Muscle of leg (tissue), 3 donors: ENCODE measurements at regions not wholly inside any gene's neighbourhood (a gene's known extent, or its start where the extent isn't known, plus 50 kb on each side); places are given as distances from the start of the nearest gene placed in this dataset.
A peak's percentile ranks its signal among the peaks of the same experiment; 100 is the strongest.

Source experiments
- DNase-seq: peaks from one replicate; pipeline ENCODE4 v3.0.0; 2013
- H3K27ac ChIP-seq: one replicate; pipeline ENCODE4 v1.5.1; 2013; ENCODE audit warnings: mild to moderate bottlenecking, low read length, control low read depth
- H3K27me3 ChIP-seq: one replicate; pipeline ENCODE4 v1.6.1; 2013; ENCODE audit warnings: low read length; ENCODE audit not compliant: control insufficient read depth, insufficient read depth
- H3K36me3 ChIP-seq: one replicate; pipeline ENCODE4 v1.6.1; 2013; ENCODE audit warnings: low read length; ENCODE audit not compliant: control insufficient read depth, insufficient read depth
- H3K4me1 ChIP-seq: one replicate; pipeline ENCODE4 v1.6.1; 2013; ENCODE audit warnings: low read length; ENCODE audit not compliant: control insufficient read depth, insufficient read depth
- H3K4me3 ChIP-seq: one replicate; pipeline ENCODE4 v1.5.1; 2013; ENCODE audit warnings: low read length, control low read depth
- H3K9me3 ChIP-seq: replicated peaks from 2 replicates; pipeline ENCODE4 v1.6.1; 2013; ENCODE audit warnings: low read depth, low read length; ENCODE audit not compliant: control insufficient read depth
- WGBS: methylation state at CpG from one replicate; pipeline ENCODE4 v1.1.5; 2013; ENCODE audit warnings: missing lambda C conversion rate; ENCODE audit not compliant: insufficient coverage; 5-methylcytosine and 5-hydroxymethylcytosine counted together

- peak; percentile 49 for DNase-seq
- no peaks in the 10 kb centered on the region for H3K4me1 ChIP-seq
- H3K4me3 ChIP-seq: no peak overlapping the region
- no peaks in the 10 kb centered on the region for H3K9me3 ChIP-seq
- H3K36me3 ChIP-seq: no peaks in the 10 kb centered on the region
- no peaks in the 10 kb centered on the region for H3K27me3 ChIP-seq
- H3K27ac ChIP-seq: no peak overlapping the region
- no CpG with 5 or more reads among the region's 3 CpGs for WGBS
Observed at GRCh38 chr9:18159254-18159653, 314.7 kb upstream of the ADAMTSL1 start.

GRCh38 chr9:18163146-18163545 is 310.8 kb upstream of the ADAMTSL1 start:
- Histone ChIP-seq H3K27me3 (no peaks in the 10 kb centered on the region), H3K4me3 (no peak overlapping the region), H3K36me3 (no peaks in the 10 kb centered on the region), H3K4me1 (no peaks in the 10 kb centered on the region), H3K9me3 (no peaks in the 10 kb centered on the region), H3K27ac (no peak overlapping the region)
- no CpG with 5 or more reads among the region's 1 CpG for WGBS
- no peak for DNase-seq

- no peaks in the 10 kb centered on the region for H3K27me3 ChIP-seq
- H3K36me3 ChIP-seq: no peaks in the 10 kb centered on the region
- H3K9me3 ChIP-seq: no peaks in the 10 kb centered on the region
- H3K27ac ChIP-seq: no peak overlapping the region
- no peak overlapping the region for H3K4me3 ChIP-seq
- no CpG with 5 or more reads among the region's 1 CpG for WGBS
- DNase-seq: no peak
- H3K4me1 ChIP-seq: no peaks in the 10 kb centered on the region
Observed at GRCh38 chr9:18167733-18168132, 306.2 kb upstream of the ADAMTSL1 start.

- no peak overlapping the region for H3K4me3 ChIP-seq
- WGBS: 90% methylated on average over 2 of the region's 4 CpGs
- no peak overlapping the region for H3K27ac ChIP-seq
- no peaks in the 10 kb centered on the region for H3K9me3 ChIP-seq
- H3K36me3 ChIP-seq: no peaks in the 10 kb centered on the region
- DNase-seq: no peak
- no peaks in the 10 kb centered on the region for H3K4me1 ChIP-seq
- no peaks in the 10 kb centered on the region for H3K27me3 ChIP-seq
Observed at GRCh38 chr9:18173923-18174322, 300.0 kb upstream of the ADAMTSL1 start.

GRCh38 chr9:18182636-18183035 is 291.3 kb upstream of the ADAMTSL1 start:
- DNase-seq: no peak
- WGBS: no CpG with 5 or more reads among the region's 3 CpGs

GRCh38 chr9:18183974-18184373 is 290.0 kb upstream of the ADAMTSL1 start:
- no peak for DNase-seq
- H3K27me3 ChIP-seq: no peaks in the 10 kb centered on the region
- no CpG with 5 or more reads among the region's 3 CpGs for WGBS
- H3K4me3 ChIP-seq: no peak overlapping the region
- H3K36me3 ChIP-seq: no peaks in the 10 kb centered on the region
- no peak overlapping the region for H3K27ac ChIP-seq
- peaks cover 3% of the 10 kb centered on the region for H3K4me1 ChIP-seq
- H3K9me3 ChIP-seq: no peaks in the 10 kb centered on the region

More at GRCh38 chr9:18182636-18183035, 291.3 kb upstream of the ADAMTSL1 start:
- Histone ChIP-seq H3K36me3 (no peaks in the 10 kb centered on the region), H3K4me3 (no peak overlapping the region), H3K4me1 (no peaks in the 10 kb centered on the region), H3K27me3 (no peaks in the 10 kb centered on the region), H3K9me3 (no peaks in the 10 kb centered on the region), H3K27ac (no peak overlapping the region)

- Histone ChIP-seq H3K4me1 (peaks cover 3% of the 10 kb centered on the region), H3K27me3 (no peaks in the 10 kb centered on the region), H3K27ac (no peak overlapping the region), H3K36me3 (no peaks in the 10 kb centered on the region), H3K9me3 (no peaks in the 10 kb centered on the region), H3K4me3 (no peak overlapping the region)
- WGBS: no CpG with 5 or more reads among the region's 4 CpGs
- DNase-seq: no peak
Observed at GRCh38 chr9:18184401-18184800, 289.6 kb upstream of the ADAMTSL1 start.

- WGBS: no CpG with 5 or more reads among the region's 2 CpGs
Observed at GRCh38 chr9:18185196-18185595, 288.8 kb upstream of the ADAMTSL1 start.

GRCh38 chr9:18188971-18189370 is 285.0 kb upstream of the ADAMTSL1 start:
- Histone ChIP-seq H3K27me3 (no peaks in the 10 kb centered on the region), H3K9me3 (no peaks in the 10 kb centered on the region), H3K4me3 (no peak overlapping the region), H3K4me1 (peaks cover 9% of the 10 kb centered on the region), H3K36me3 (no peaks in the 10 kb centered on the region), H3K27ac (no peak overlapping the region)
- WGBS: no CpG with 5 or more reads among the region's 4 CpGs
- no peak for DNase-seq

More at GRCh38 chr9:18185196-18185595, 288.8 kb upstream of the ADAMTSL1 start:
- no peaks in the 10 kb centered on the region for H3K27me3 ChIP-seq
- H3K4me1 ChIP-seq: peaks cover 3% of the 10 kb centered on the region
- no peaks in the 10 kb centered on the region for H3K9me3 ChIP-seq
- no peaks in the 10 kb centered on the region for H3K36me3 ChIP-seq
- H3K4me3 ChIP-seq: no peak overlapping the region
- H3K27ac ChIP-seq: no peak overlapping the region
- no peak for DNase-seq

- H3K27me3 ChIP-seq: no peaks in the 10 kb centered on the region
- peak; percentile 13 for DNase-seq
- WGBS: no CpG with 5 or more reads among the region's 3 CpGs
- H3K36me3 ChIP-seq: no peaks in the 10 kb centered on the region
- H3K9me3 ChIP-seq: no peaks in the 10 kb centered on the region
- H3K4me1 ChIP-seq: peaks cover 9% of the 10 kb centered on the region
- no peak overlapping the region for H3K27ac ChIP-seq
- no peak overlapping the region for H3K4me3 ChIP-seq
Observed at GRCh38 chr9:18189871-18190670, 283.9 kb upstream of the ADAMTSL1 start.
